GM23248 (cell line): ENCODE measurements at regions not wholly inside any gene's neighbourhood (a gene's known extent, or its start where the extent isn't known, plus 50 kb on each side); places are given as distances from the start of the nearest gene placed in this dataset.

ENCODE experiments used
- DNase-seq: peaks from one replicate; pipeline ENCODE4 v3.0.0-alpha.2; 2015
- H2AFZ ChIP-seq: fragments of 200-600 bp; sonication (generic); 2 replicates; pipeline ENCODE4 v1.6.1; 2016; ENCODE audit warnings: antibody characterized with exemption
- H3F3A ChIP-seq: fragments of 200-600 bp; sonication (generic); 2 replicates; pipeline ENCODE4 v1.6.1; 2016; ENCODE audit warnings: mild to moderate bottlenecking, antibody characterized with exemption, mixed run types; ENCODE audit not compliant: insufficient read depth
- H3K27ac ChIP-seq: fragments of 200-600 bp; sonication (generic); 2 replicates; pipeline ENCODE4 v1.5.1; 2016; ENCODE audit warnings: mild to moderate bottlenecking
- H3K27me3 ChIP-seq: fragments of 200-600 bp; sonication (generic); replicated peaks from 2 replicates; pipeline ENCODE4 v1.6.1; 2016; ENCODE audit warnings: mild to moderate bottlenecking; ENCODE audit not compliant: insufficient read depth
- H3K36me3 ChIP-seq: fragments of 200-600 bp; sonication (generic); 2 replicates; pipeline ENCODE4 v1.6.1; 2016; ENCODE audit warnings: low read depth, mild to moderate bottlenecking
- H3K4me1 ChIP-seq: fragments of 200-600 bp; sonication (generic); 2 replicates; pipeline ENCODE4 v1.6.1; 2016; ENCODE audit warnings: mild to moderate bottlenecking; ENCODE audit not compliant: insufficient read depth
- H3K4me2 ChIP-seq: fragments of 200-600 bp; sonication (generic); one replicate; pipeline ENCODE4 v1.6.1; 2016; ENCODE audit warnings: mild to moderate bottlenecking; ENCODE audit not compliant: unreplicated experiment
- H3K4me3 ChIP-seq: fragments of 200-600 bp; sonication (generic); 2 replicates; pipeline ENCODE4 v1.5.1; 2016; ENCODE audit warnings: mild to moderate bottlenecking
- H3K79me2 ChIP-seq: fragments of 200-600 bp; sonication (generic); 2 replicates; pipeline ENCODE4 v1.6.1; 2016; ENCODE audit warnings: mild to moderate bottlenecking; ENCODE audit not compliant: insufficient read depth
- H3K9ac ChIP-seq: fragments of 200-600 bp; sonication (generic); 2 replicates; pipeline ENCODE4 v1.6.1; 2016; ENCODE audit warnings: mild to moderate bottlenecking
- H3K9me2 ChIP-seq: fragments of 200-600 bp; sonication (generic); 2 replicates; pipeline ENCODE4 v1.6.1; 2016; ENCODE audit warnings: mixed run types, mild to moderate bottlenecking, moderate library complexity; ENCODE audit not compliant: insufficient read depth
- H3K9me3 ChIP-seq: fragments of 200-600 bp; sonication (generic); one replicate; pipeline ENCODE4 v1.6.1; 2017; ENCODE audit warnings: low read depth
- H4K20me1 ChIP-seq: fragments of 200-600 bp; sonication (generic); 2 replicates; pipeline ENCODE4 v1.6.0; 2016; ENCODE audit not compliant: insufficient read depth
- EZH2 ChIP-seq: fragments of 200-600 bp; sonication (generic); IDR thresholded peaks from 2 replicates; pipeline ENCODE4 v1.6.1; 2018; ENCODE audit warnings: antibody characterized with exemption, mild to moderate bottlenecking; ENCODE audit not compliant: insufficient read depth, poor library complexity, severe bottlenecking
- EZH2phosphoT487 ChIP-seq: fragments of 200-600 bp; sonication (generic); IDR thresholded peaks from 2 replicates; pipeline ENCODE4 v1.6.1; 2018; ENCODE audit warnings: antibody characterized with exemption, moderate library complexity, mild to moderate bottlenecking, low read depth; ENCODE audit not compliant: insufficient read depth
- WGBS, 2 experiments: methylation state at CpG; one replicate each; pipeline ENCODE4 v1.1.6; 2015 to 2017; ENCODE audit warnings: low lambda C conversion rate in 2 of 2, low coverage in 1 of 2; ENCODE audit errors: missing lambda C conversion rate in 2 of 2; 5-methylcytosine and 5-hydroxymethylcytosine counted together
- in situ Hi-C: fragments of 300-500 bp; cut with MboI; formaldehyde crosslinking; loops from 2 replicates; pipeline ENCODE4 v1.15.0; 2020

DNA sequence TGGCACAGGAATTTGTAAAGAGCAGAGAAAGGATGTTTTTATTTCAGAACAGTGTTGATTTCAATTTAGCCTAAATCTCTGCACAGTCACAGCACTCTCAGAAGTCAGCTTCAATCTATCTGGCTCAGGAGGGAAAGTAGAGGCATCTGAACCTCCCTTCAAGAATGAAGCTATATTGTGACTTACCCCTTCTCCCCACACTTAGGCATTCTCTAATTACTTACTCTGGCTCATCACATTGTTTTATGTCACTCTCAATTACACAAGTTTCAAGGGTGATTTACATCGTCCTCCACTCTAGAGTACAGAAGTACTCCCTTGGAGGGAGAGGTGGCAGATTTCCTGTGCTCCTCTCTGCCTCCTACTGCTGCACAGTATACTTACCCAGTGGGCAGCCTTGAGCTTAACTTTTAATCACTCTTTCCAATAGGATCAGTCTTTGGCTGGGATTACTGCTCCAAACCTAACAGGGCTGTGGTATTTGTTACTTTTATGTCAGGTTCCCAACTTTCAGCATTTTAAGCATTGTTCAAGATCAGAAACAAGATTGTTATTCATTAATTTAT lies 211.4 kb downstream of the AASDHPPT start:
- H3K4me3 ChIP-seq: no peak overlapping the region
- H3K27ac ChIP-seq: no peak overlapping the region
- no peaks in the 10 kb centered on the region for H3K4me1 ChIP-seq
- H2AFZ ChIP-seq: no peak overlapping the region
- H3K27me3 ChIP-seq: no peaks in the 10 kb centered on the region
- TF ChIP-seq EZH2 (no peak), EZH2phosphoT487 (no peak)
- in situ Hi-C loops: no loop called here
- no peaks in the 10 kb centered on the region for H3K9me2 ChIP-seq
- 64 to 76% methylated on average over 1 of the region's 1 CpG for WGBS, 2 experiments
- no peak for DNase-seq
- no peak overlapping the region for H3K4me2 ChIP-seq
- no peaks in the 10 kb centered on the region for H3K9me3 ChIP-seq
- no peak overlapping the region for H3K9ac ChIP-seq
- no peaks in the 10 kb centered on the region for H3K79me2 ChIP-seq
- no peaks in the 10 kb centered on the region for H3K36me3 ChIP-seq
- no peaks in the 10 kb centered on the region for H3F3A ChIP-seq
- no peaks in the 10 kb centered on the region for H4K20me1 ChIP-seq

DNA sequence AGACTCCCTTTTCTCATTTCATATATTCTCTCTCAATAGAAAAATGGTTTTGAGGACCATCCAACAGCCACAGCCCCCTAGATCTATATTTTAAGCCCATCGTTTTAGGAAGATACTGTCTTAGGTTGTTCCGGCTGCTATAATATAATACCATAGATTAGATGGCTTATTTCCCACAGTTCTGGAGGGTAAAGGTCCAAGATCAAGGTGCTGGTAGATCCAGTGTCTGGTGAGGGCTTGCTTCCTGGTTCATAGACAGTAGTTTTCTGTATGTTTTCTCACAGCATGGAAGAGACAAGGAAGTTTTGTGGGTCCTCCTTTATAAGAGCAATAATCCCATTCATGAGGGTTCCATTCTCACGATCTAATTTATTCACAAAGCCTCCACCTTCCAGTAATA lies 215.1 kb downstream of the AASDHPPT start:
- H3K9me2 ChIP-seq: no peaks in the 10 kb centered on the region
- H3K36me3 ChIP-seq: no peaks in the 10 kb centered on the region
- no peaks in the 10 kb centered on the region for H3K27me3 ChIP-seq
- no peak overlapping the region for H3K4me3 ChIP-seq
- H3K9me3 ChIP-seq: no peaks in the 10 kb centered on the region
- H3K9ac ChIP-seq: no peak overlapping the region
- no peak for DNase-seq
- in situ Hi-C loops: no loop called here
- H4K20me1 ChIP-seq: no peaks in the 10 kb centered on the region
- no peaks in the 10 kb centered on the region for H3K79me2 ChIP-seq
- no peak overlapping the region for H2AFZ ChIP-seq
- H3K4me1 ChIP-seq: no peaks in the 10 kb centered on the region
- H3K4me2 ChIP-seq: no peak overlapping the region
- no peak for TF ChIP-seq EZH2
- no peak for TF ChIP-seq EZH2phosphoT487
- H3K27ac ChIP-seq: no peak overlapping the region
- WGBS, 2 experiments: 68 to 69% methylated on average over 3 of the region's 3 CpGs
- no peaks in the 10 kb centered on the region for H3F3A ChIP-seq

GRCh38 chr11:106295974-106296373 lies 218.5 kb downstream of the AASDHPPT start:
- Histone ChIP-seq H3K36me3 (no peaks in the 10 kb centered on the region), H3K4me1 (no peaks in the 10 kb centered on the region), H3K79me2 (no peaks in the 10 kb centered on the region)

GRCh38 chr11:106302416-106302815 lies 225.0 kb downstream of the AASDHPPT start:
- H3K4me2 ChIP-seq: no peak overlapping the region
- H2AFZ ChIP-seq: no peak overlapping the region
- H3K4me1 ChIP-seq: 0 out of 2 replicates have a peak, but pooled peaks cover 7% of the 10 kb centered on the region
- no peaks in the 10 kb centered on the region for H3K9me2 ChIP-seq
- in situ Hi-C loops: no loop called here
- 61 to 65% methylated on average over 2 of the region's 2 CpGs for WGBS, 2 experiments
- H4K20me1 ChIP-seq: no peaks in the 10 kb centered on the region
- H3K79me2 ChIP-seq: no peaks in the 10 kb centered on the region
- H3F3A ChIP-seq: no peaks in the 10 kb centered on the region
- H3K36me3 ChIP-seq: no peaks in the 10 kb centered on the region
- H3K9ac ChIP-seq: no peak overlapping the region
- no peak for TF ChIP-seq EZH2phosphoT487
- H3K4me3 ChIP-seq: no peak overlapping the region
- no peaks in the 10 kb centered on the region for H3K27me3 ChIP-seq
- H3K9me3 ChIP-seq: no peaks in the 10 kb centered on the region
- no peak overlapping the region for H3K27ac ChIP-seq
- DNase-seq: no peak

More at GRCh38 chr11:106295974-106296373, 218.5 kb downstream of the AASDHPPT start:
- TF ChIP-seq EZH2 (no peak), EZH2phosphoT487 (no peak)
- H3K27me3 ChIP-seq: no peaks in the 10 kb centered on the region
- in situ Hi-C loops: no loop called here
- no peak overlapping the region for H3K4me2 ChIP-seq
- no peak overlapping the region for H2AFZ ChIP-seq
- H3K4me3 ChIP-seq: no peak overlapping the region
- H3K9ac ChIP-seq: no peak overlapping the region
- H3F3A ChIP-seq: no peaks in the 10 kb centered on the region
- H4K20me1 ChIP-seq: no peaks in the 10 kb centered on the region
- no peaks in the 10 kb centered on the region for H3K9me2 ChIP-seq
- DNase-seq: no peak
- H3K27ac ChIP-seq: no peak overlapping the region
- no peaks in the 10 kb centered on the region for H3K9me3 ChIP-seq

- Histone ChIP-seq H2AFZ (no peak overlapping the region), H3K27ac (no peak overlapping the region)
- in situ Hi-C loops: no loop called here
These were observed 226.8 kb downstream of the AASDHPPT start for GRCh38 chr11:106304274-106304673.

More at GRCh38 chr11:106304274-106304673, 226.8 kb downstream of the AASDHPPT start:
- 0 out of 2 replicates have a peak, but pooled peaks cover 7% of the 10 kb centered on the region for H3K4me1 ChIP-seq
- H3K9ac ChIP-seq: no peak overlapping the region
- no peak overlapping the region for H3K4me3 ChIP-seq
- no peak overlapping the region for H3K4me2 ChIP-seq
- no peaks in the 10 kb centered on the region for H3K27me3 ChIP-seq
- no peaks in the 10 kb centered on the region for H3K9me3 ChIP-seq
- DNase-seq: peak; percentile 64
- TF ChIP-seq EZH2: no peak
- TF ChIP-seq EZH2phosphoT487: no peak
- no peaks in the 10 kb centered on the region for H3K36me3 ChIP-seq
- H3K9me2 ChIP-seq: no peaks in the 10 kb centered on the region
- H3F3A ChIP-seq: no peaks in the 10 kb centered on the region
- no peaks in the 10 kb centered on the region for H3K79me2 ChIP-seq
- no peaks in the 10 kb centered on the region for H4K20me1 ChIP-seq
